ENCODE measurements at regions not wholly inside any gene's neighbourhood (a gene's known extent, or its start where the extent isn't known, plus 50 kb on each side); places are given as distances from the start of the nearest gene placed in this dataset.

- Histone ChIP-seq H3K4me1 (ENCODE audit: control insufficient read depth in 1 of 2, insufficient read depth in 1 of 2, low read depth in 1 of 2, low read length in 1 of 2) (no peaks in the 10 kb centered on the region), H3K27ac (no peak overlapping the region), H3K4me3 (ENCODE audit: low read depth in 1 of 2, low read length in 1 of 2) (no peak overlapping the region), H3K27me3 (no peaks in the 10 kb centered on the region), H3K36me3 (no peaks in the 10 kb centered on the region), H3K9me3 (no peaks in the 10 kb centered on the region)
- TF ChIP-seq CTCF (IDR thresholded peaks at IDR 0.05) = no peak
Measured at GRCh38 chr18:27746241-27746640, 430.7 kb downstream of the CDH2 start.

GRCh38 chr18:27735117-27735516 is 441.8 kb downstream of the CDH2 start:
- Histone ChIP-seq H3K4me1 (ENCODE audit: control insufficient read depth in 1 of 2, insufficient read depth in 1 of 2, low read depth in 1 of 2, low read length in 1 of 2) (no peaks in the 10 kb centered on the region), H3K36me3 (no peaks in the 10 kb centered on the region), H3K27me3 (no peaks in the 10 kb centered on the region), H3K27ac (no peak overlapping the region), H3K4me3 (ENCODE audit: low read depth in 1 of 2, low read length in 1 of 2) (no peak overlapping the region), H3K9me3 (no peaks in the 10 kb centered on the region)
- TF ChIP-seq CTCF (IDR thresholded peaks at IDR 0.05) = no peak

GRCh38 chr18:27731211-27731610 is 445.7 kb downstream of the CDH2 start:
- no peaks in the 10 kb centered on the region for H3K36me3 ChIP-seq
- TF ChIP-seq CTCF (IDR thresholded peaks at IDR 0.05) = no peak
- H3K27me3 ChIP-seq = no peaks in the 10 kb centered on the region
- no peaks in the 10 kb centered on the region for H3K9me3 ChIP-seq
- no peak overlapping the region for H3K27ac ChIP-seq
- no peak overlapping the region for H3K4me3 ChIP-seq (ENCODE audit: low read depth in 1 of 2, low read length in 1 of 2)
- no peaks in the 10 kb centered on the region for H3K4me1 ChIP-seq (ENCODE audit: control insufficient read depth in 1 of 2, insufficient read depth in 1 of 2, low read depth in 1 of 2, low read length in 1 of 2)

GRCh38 chr18:27728659-27729058 is 448.3 kb downstream of the CDH2 start:
- Histone ChIP-seq H3K4me3 (ENCODE audit: low read depth in 1 of 2, low read length in 1 of 2) (no peak overlapping the region), H3K4me1 (ENCODE audit: control insufficient read depth in 1 of 2, insufficient read depth in 1 of 2, low read depth in 1 of 2, low read length in 1 of 2) (no peaks in the 10 kb centered on the region), H3K9me3 (no peaks in the 10 kb centered on the region), H3K36me3 (no peaks in the 10 kb centered on the region), H3K27ac (no peak overlapping the region), H3K27me3 (no peaks in the 10 kb centered on the region)
- no peak for TF ChIP-seq CTCF (IDR thresholded peaks at IDR 0.05)

GRCh38 chr18:27724362-27724761 is 452.6 kb downstream of the CDH2 start:
- H3K36me3 ChIP-seq = no peaks in the 10 kb centered on the region
- H3K9me3 ChIP-seq = no peaks in the 10 kb centered on the region
- no peaks in the 10 kb centered on the region for H3K27me3 ChIP-seq
- no peak overlapping the region for H3K27ac ChIP-seq
- no peak for TF ChIP-seq CTCF (IDR thresholded peaks at IDR 0.05)
- H3K4me3 ChIP-seq (ENCODE audit: low read depth in 1 of 2, low read length in 1 of 2) = no peak overlapping the region
- H3K4me1 ChIP-seq (ENCODE audit: control insufficient read depth in 1 of 2, insufficient read depth in 1 of 2, low read depth in 1 of 2, low read length in 1 of 2) = no peaks in the 10 kb centered on the region

GRCh38 chr18:27723168-27723567 is 453.8 kb downstream of the CDH2 start:
- Histone ChIP-seq H3K9me3 (no peaks in the 10 kb centered on the region), H3K4me3 (ENCODE audit: low read depth in 1 of 2, low read length in 1 of 2) (no peak overlapping the region), H3K36me3 (no peaks in the 10 kb centered on the region), H3K4me1 (ENCODE audit: control insufficient read depth in 1 of 2, insufficient read depth in 1 of 2, low read depth in 1 of 2, low read length in 1 of 2) (no peaks in the 10 kb centered on the region), H3K27me3 (no peaks in the 10 kb centered on the region), H3K27ac (no peak overlapping the region)
- no peak for TF ChIP-seq CTCF (IDR thresholded peaks at IDR 0.05)
